Right lobe of liver (tissue), 6 donors: ENCODE measurements at regions not wholly inside any gene's neighbourhood (a gene's known extent, or its start where the extent isn't known, plus 50 kb on each side); places are given as distances from the start of the nearest gene placed in this dataset.

Experiments used
- ATAC-seq, 4 donors: fragments of 200-7000 bp; cut with Tn5 transposase; one replicate each; pipeline ENCODE4 v1.9.1; 2020; ENCODE audit warnings: mild to moderate bottlenecking in 4 of 4, moderate library complexity in 4 of 4
- DNase-seq, 3 donors: peaks; one replicate each; pipeline ENCODE4 v3.0.0-alpha.2; 2020
- H3K27ac ChIP-seq, 3 donors: fragments of 200-600 bp; one replicate each; pipeline ENCODE4 v1.8.0; 2022
- H3K27me3 ChIP-seq, 2 donors: fragments of 200-600 bp; one replicate each; pipeline ENCODE4 v1.8.0; 2022
- H3K36me3 ChIP-seq, 4 donors: fragments of 200-600 bp; sonication (generic) in 1 of 4; one replicate each; pipeline versions ENCODE4 v1.5.1 to v1.8.0; 2017 to 2022; ENCODE audit warnings: control low read depth in 1 of 4
- H3K4me1 ChIP-seq, 4 donors: fragments of 200-600 bp; sonication (generic) in 1 of 4; one replicate each; pipeline versions ENCODE4 v1.5.1 to v1.8.0; 2017 to 2022; ENCODE audit warnings: control low read depth in 1 of 4
- H3K4me3 ChIP-seq, 3 donors: fragments of 200-600 bp; one replicate each; pipeline ENCODE4 v1.8.0; 2022
- H3K9me3 ChIP-seq, 4 donors: fragments of 200-600 bp; sonication (generic) in 1 of 4; one replicate each; pipeline versions ENCODE4 v1.5.1 to v1.8.0; 2017 to 2022; ENCODE audit warnings: control low read depth in 1 of 4
- POLR2A ChIP-seq: fragments of 450-650 bp; IDR thresholded peaks from one replicate; pipeline ENCODE4 v1.6.1; 2017; ENCODE audit warnings: antibody characterized with exemption, mild to moderate bottlenecking
- WGBS: methylation state at CpG from one replicate; pipeline ENCODE4 v1.1.6; 2018; ENCODE audit warnings: low coverage, low lambda C conversion rate; ENCODE audit not compliant: insufficient coverage; ENCODE audit errors: missing lambda C conversion rate; 5-methylcytosine and 5-hydroxymethylcytosine counted together
- intact Hi-C, 2 donors: fragments of 100-400 bp; cut with DNase I; formaldehyde crosslinking; loops; one replicate each; pipeline versions ENCODE4 v1.11.2 to v1.14.1; 2022
- TF ChIP-seq, protein P1 (sequence below), 4 donors: fragments of 200-600 bp in 3 of 4; fragments of 450-650 bp in 1 of 4; IDR thresholded peaks; one replicate each; pipeline versions ENCODE4 v1.5.1 to v1.8.0; 2016 to 2022; ENCODE audit warnings: antibody characterized with exemption in 4 of 4, mild to moderate bottlenecking in 2 of 4
- donor health status: DM: no; HTN: yes; CAD: no.
- donor health status: DM: no; HTN: no; CAD: no.
- donor health status: DM: no; HTN: no; CAD: no.
- donor health status: DM: no; HTN: yes; CAD: no.
- donor health status: DM: no; HTN: yes; CAD: no.

DNA sequence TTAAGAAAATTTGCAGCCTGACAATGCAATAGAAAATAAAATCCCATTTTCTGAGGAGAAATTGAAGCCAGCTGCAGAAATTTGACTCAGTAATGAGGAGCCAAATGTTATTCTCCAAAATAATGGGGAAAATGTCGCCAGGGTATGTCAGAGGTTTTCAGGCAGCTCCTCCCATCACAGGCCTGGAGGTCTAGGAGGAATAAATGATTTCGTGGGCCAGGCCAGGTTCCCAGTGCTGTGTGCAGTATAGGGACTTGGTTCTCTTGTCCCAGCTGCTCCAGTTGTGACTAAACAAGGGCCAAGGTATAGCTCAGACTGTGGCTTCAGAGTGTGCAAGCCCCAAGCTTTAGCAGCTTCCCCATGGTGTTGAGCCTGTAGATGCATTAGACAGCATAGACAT lies 1240.8 kb upstream of the ADGRB3 start:
- DNase-seq (no peak), ATAC-seq (no peak)
- no peaks in the 10 kb centered on the region for H3K4me1 ChIP-seq
- TF ChIP-seq POLR2A: no peak
- TF ChIP-seq, protein P1, sequence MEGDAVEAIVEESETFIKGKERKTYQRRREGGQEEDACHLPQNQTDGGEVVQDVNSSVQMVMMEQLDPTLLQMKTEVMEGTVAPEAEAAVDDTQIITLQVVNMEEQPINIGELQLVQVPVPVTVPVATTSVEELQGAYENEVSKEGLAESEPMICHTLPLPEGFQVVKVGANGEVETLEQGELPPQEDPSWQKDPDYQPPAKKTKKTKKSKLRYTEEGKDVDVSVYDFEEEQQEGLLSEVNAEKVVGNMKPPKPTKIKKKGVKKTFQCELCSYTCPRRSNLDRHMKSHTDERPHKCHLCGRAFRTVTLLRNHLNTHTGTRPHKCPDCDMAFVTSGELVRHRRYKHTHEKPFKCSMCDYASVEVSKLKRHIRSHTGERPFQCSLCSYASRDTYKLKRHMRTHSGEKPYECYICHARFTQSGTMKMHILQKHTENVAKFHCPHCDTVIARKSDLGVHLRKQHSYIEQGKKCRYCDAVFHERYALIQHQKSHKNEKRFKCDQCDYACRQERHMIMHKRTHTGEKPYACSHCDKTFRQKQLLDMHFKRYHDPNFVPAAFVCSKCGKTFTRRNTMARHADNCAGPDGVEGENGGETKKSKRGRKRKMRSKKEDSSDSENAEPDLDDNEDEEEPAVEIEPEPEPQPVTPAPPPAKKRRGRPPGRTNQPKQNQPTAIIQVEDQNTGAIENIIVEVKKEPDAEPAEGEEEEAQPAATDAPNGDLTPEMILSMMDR (IDR thresholded peaks at IDR 0.05): no peak
- no peaks in the 10 kb centered on the region for H3K27me3 ChIP-seq
- 22% methylated on average over 1 of the region's 2 CpGs for WGBS
- no peaks in the 10 kb centered on the region for H3K9me3 ChIP-seq
- no peak overlapping the region for H3K27ac ChIP-seq
- no peak overlapping the region for H3K4me3 ChIP-seq
- no peaks in the 10 kb centered on the region for H3K36me3 ChIP-seq
- intact Hi-C loops: no loop called here

DNA sequence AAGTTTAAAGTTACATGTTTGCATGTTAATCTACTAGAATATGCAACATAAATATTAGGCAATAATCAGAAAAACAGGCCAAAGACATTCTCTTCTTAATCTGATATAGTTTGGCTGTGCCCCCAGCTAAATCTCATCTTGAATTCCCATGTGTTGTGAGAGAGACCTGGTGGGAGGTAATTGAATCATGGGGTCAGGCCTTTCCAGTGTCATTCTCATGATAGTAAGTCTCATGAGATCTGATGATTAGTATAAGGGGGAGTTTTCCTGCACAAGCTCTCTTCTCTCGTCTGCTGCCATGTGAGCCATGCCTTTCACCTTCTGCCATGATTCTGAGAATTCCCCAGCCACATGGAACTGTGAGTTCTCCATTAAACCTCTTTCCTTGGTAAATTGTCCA lies 1241.7 kb upstream of the ADGRB3 start:
- DNase-seq (no peak), ATAC-seq (no peak)
- H3K9me3 ChIP-seq: no peaks in the 10 kb centered on the region
- H3K36me3 ChIP-seq: no peaks in the 10 kb centered on the region
- WGBS: 27% methylated on average over 1 of the region's 1 CpG
- no peaks in the 10 kb centered on the region for H3K4me1 ChIP-seq
- no peak for TF ChIP-seq POLR2A
- TF ChIP-seq, protein P1 (IDR thresholded peaks at IDR 0.05): no peak
- no peak overlapping the region for H3K27ac ChIP-seq
- no peak overlapping the region for H3K4me3 ChIP-seq
- intact Hi-C loops: no loop called here
- H3K27me3 ChIP-seq: no peaks in the 10 kb centered on the region

DNA sequence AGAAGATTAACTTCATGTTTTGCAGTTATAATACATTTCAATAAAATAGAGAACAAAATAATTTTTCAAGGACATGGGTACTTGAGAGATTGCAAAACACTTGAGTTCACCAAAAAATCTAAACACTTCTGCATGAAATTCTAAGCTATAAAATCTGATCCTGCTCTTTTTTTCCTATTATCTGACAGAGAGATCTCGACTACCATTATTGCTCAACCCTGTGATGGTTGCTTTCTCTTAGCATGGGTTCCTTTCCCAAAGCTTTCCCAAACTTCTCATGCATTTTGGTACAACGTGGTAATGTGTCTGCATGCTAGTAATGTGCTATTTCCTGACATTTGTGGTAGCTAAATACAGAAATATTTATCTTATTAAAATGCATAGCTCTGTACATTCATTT lies 1243.1 kb upstream of the ADGRB3 start:
- Histone ChIP-seq H3K27ac (no peak overlapping the region), H3K4me1 (no peaks in the 10 kb centered on the region), H3K36me3 (no peaks in the 10 kb centered on the region), H3K27me3 (no peaks in the 10 kb centered on the region), H3K9me3 (no peaks in the 10 kb centered on the region), H3K4me3 (no peak overlapping the region)
- intact Hi-C loops: no loop called here
- TF ChIP-seq, protein P1 (IDR thresholded peaks at IDR 0.05): no peak
- TF ChIP-seq POLR2A: no peak
- 11% methylated on average over 2 of the region's 2 CpGs for WGBS
- DNase-seq (no peak), ATAC-seq (no peak)

GRCh38 chr6:67369679-67370078 lies 1265.4 kb upstream of the ADGRB3 start:
- no peaks in the 10 kb centered on the region for H3K4me1 ChIP-seq
- 36% methylated on average over 1 of the region's 1 CpG for WGBS
- H3K27me3 ChIP-seq: no peaks in the 10 kb centered on the region
- no peak overlapping the region for H3K4me3 ChIP-seq
- TF ChIP-seq, protein P1 (IDR thresholded peaks at IDR 0.05): no peak
- no peak for TF ChIP-seq POLR2A
- DNase-seq: no peak
- intact Hi-C loops: no loop called here
- no peaks in the 10 kb centered on the region for H3K36me3 ChIP-seq
- no peak for ATAC-seq
- no peaks in the 10 kb centered on the region for H3K9me3 ChIP-seq
- H3K27ac ChIP-seq: no peak overlapping the region

- ATAC-seq (no peak), DNase-seq (no peak)
- no peak overlapping the region for H3K27ac ChIP-seq
- intact Hi-C loops: no loop called here
- H3K27me3 ChIP-seq: no peaks in the 10 kb centered on the region
- TF ChIP-seq, protein P1 (IDR thresholded peaks at IDR 0.05): no peak
- TF ChIP-seq POLR2A: no peak
- no peaks in the 10 kb centered on the region for H3K9me3 ChIP-seq
- H3K4me1 ChIP-seq: no peaks in the 10 kb centered on the region
- H3K4me3 ChIP-seq: no peak overlapping the region
- H3K36me3 ChIP-seq: no peaks in the 10 kb centered on the region
- 50% methylated on average over 5 of the region's 5 CpGs for WGBS
These were observed 1272.1 kb upstream of the ADGRB3 start for GRCh38 chr6:67362976-67363375.
